CD4-positive, alpha-beta T cell treated with Interleukin-1 beta for 1 hour (primary cell): ENCODE measurements at regions not wholly inside any gene's neighbourhood (a gene's known extent, or its start where the extent isn't known, plus 50 kb on each side); places are given as distances from the start of the nearest gene placed in this dataset.
"Not testable (repeated sequence)": the region's sequence is repeated elsewhere in the genome, so short reads cannot be mapped to it uniquely, and the experiment has no call there.

Experiments used
- DNase-seq, 2 donors: peaks; one replicate each; pipeline ENCODE4 v3.0.0-alpha.2; 2020 to 2022

- DNase-seq: no peak
Observed at GRCh38 chr1:82153752-82154151, 353.0 kb downstream of the ADGRL2 start.

- no peak for DNase-seq
Observed at GRCh38 chr1:82153272-82153629, 352.5 kb downstream of the ADGRL2 start.

DNA sequence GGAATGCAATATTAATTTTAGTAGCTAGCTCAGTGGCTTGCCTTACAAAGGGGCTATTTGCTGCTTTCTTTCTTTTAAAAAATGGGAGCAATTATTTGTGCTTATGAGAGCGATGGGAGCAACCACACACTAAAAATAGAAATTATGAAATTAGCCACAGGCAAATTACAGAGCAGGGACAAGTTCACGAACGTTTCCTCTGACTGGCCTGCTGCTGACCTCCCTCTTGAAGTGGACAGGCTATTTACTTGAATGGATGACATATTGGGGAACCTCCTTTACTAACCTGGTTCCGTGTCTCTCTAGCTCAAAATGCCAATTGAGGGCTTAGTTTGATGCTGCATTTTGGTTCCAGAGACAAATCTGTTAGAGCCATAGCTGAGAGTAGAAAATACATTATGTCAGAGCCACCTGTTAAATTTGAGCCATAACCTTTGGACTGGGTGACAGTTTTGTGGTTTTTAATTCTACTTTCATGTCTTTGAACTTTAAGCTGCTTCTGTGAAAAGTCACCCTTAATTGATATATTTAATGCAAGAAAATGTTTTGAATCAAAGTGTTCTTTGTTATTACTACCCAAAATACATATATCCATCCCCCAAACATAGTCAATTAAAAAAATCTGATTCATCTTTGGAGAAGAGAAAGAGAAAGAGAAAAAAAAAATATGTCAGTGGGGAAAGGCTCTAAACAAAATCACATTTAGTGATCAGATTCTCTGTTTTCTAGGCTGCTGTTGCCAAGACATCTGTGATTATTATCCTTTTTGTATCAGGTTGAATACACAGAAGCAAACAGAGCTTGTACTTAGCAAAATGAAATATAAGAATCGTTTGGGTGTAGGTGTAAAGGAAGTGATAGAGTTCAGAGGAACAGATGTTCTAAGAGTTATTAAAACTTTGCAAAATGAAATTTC lies 351.9 kb downstream of the ADGRL2 start:
- no peak for DNase-seq

- DNase-seq: no peak
Observed at GRCh38 chr1:82145656-82146055, 344.9 kb downstream of the ADGRL2 start.

DNA sequence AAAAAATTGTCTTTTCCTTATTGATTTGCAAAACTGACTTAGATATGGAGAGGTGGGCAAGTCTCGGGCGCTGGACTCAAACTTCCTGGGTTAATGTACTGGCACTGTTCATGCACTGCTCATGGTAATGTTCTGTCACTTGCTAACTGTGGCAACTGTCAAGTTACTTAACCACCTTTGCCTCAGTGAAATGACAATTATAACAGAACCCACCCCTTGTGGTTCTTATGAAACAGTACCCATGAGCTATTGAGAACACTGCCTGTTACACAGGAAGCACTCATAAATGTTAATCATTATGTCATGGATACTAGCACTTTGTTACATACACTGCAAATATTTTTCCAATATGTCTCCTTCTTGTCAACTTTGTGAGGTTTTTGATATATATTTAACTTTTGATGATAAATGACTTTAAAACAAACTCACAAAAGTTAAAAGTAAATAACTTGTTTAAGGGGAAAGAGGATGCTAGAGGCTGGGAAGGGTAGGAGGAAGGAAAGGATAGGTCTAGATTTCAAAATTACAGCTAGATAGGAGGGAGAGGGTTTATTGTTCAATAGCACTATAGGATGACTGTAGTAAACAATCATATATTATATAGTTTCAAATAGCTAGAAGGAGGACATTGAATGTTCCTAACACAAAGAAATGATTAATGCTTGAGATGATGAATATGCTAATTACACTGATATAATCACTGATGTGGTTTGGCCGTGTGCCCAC lies 342.5 kb downstream of the ADGRL2 start:
- no peak for DNase-seq

DNA sequence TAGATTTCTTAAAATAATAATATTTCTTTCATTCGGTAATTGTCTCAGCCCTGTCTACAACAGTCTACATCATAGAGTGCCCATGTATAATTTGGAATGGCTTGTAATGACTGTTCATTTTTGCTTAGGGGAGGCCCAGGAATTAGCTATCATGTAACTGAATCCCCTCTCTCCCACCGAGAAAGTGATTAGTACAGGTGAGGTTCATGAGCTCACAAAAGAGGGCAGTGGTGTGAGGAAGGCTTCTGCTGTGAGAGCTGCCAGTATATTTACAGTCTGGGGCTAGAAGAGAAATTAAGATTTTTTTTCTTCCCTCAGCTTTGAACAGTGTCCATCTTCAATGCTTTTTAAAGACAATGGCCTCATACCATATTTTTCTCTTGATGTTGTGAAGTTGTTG lies 340.7 kb downstream of the ADGRL2 start:
- no peak for DNase-seq

DNA sequence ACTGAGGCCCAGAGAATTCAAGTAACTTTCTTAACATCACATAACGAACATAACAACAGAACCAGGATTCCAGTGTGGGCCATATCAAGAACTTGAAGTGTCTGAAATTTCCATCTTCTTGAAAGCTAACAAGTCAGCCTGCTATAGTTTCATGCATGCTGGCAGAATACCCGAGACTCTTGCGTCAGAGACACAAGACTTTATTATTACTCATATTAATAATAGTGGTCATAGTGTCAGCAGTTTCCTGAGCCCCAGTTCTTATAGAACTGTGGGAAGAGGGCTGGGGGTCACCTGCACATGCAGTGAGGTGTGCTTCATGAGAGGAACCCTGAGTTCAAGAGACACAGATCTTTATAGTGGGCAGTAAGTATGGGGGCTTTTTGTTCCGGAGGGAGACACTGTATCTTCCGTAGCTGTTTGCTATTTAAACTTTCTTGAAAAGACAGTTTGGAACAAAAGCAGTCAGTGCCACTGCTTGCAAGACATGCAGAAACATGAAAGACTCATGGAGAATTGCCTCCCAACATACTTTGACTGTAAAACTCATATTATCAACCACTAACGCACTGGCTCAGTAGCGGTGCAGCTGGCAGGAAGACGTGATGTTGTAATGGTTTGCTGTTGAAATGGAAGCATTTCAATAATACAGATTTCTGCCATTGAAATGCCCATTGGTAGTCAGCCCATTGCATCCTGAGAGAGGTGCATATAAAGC lies 339.2 kb downstream of the ADGRL2 start:
- no peak for DNase-seq

GRCh38 chr1:82136351-82136750 lies 335.6 kb downstream of the ADGRL2 start:
- not testable (repeated sequence) for DNase-seq

- DNase-seq: no peak
Observed at GRCh38 chr1:82125866-82126265, 325.1 kb downstream of the ADGRL2 start.

DNA sequence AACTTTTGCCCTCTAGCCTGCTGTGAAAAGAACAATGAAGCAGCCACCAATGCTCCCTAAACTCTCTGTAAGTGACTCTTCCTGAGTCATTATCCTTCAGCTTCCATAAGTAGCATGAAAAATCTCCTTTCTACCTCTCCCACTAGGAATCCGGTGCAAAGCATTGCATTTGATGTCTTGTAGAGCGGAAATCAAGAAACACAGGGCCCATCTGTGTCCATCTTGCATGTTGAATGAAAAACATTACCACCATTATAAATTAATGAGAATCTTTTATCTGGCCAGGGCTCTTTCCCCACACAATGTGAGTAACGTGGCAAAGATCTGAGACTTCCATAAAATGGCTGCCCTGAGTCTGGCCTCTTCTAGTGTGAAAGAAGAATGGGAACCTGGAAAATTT lies 324.4 kb downstream of the ADGRL2 start:
- no peak for DNase-seq

DNA sequence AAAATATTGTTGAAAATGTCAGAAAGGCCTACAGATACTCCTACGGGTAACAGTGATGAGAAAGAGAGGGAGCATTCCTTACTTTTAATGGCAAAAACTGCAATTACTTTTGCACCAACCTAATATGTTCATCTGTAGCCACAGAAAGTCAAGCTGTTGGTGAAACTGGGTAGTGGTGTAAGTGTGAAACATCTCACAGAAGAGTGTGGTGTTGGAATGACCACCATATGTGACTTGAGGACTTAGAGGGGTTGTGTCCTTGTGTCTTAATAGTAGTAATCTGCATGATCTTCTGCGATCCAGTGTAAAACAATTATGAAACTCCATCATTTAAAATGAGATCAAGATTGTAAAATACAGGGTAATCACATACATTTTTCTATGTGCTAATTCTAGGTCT lies 320.7 kb downstream of the ADGRL2 start:
- DNase-seq: no peak

- no peak for DNase-seq
Observed at GRCh38 chr1:82116105-82116504, 315.4 kb downstream of the ADGRL2 start.

DNA sequence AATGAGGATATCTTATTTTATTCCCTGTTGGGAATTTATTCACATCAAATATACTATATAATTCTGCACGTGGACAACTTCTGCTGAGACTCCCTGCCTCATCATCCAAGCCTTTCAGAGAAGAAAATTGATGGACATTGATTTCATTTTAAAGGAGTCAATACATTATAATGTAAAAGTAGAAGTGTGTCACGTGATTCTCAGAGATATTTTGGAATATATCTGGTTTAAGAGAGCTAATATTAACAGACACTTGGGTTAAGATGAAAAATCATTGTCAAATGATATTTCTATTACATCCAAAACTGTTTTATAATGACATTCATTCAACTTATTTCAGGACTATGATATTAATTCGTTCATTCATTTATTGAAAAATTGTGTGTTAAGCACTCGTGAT lies 314.2 kb downstream of the ADGRL2 start:
- no peak for DNase-seq

DNA sequence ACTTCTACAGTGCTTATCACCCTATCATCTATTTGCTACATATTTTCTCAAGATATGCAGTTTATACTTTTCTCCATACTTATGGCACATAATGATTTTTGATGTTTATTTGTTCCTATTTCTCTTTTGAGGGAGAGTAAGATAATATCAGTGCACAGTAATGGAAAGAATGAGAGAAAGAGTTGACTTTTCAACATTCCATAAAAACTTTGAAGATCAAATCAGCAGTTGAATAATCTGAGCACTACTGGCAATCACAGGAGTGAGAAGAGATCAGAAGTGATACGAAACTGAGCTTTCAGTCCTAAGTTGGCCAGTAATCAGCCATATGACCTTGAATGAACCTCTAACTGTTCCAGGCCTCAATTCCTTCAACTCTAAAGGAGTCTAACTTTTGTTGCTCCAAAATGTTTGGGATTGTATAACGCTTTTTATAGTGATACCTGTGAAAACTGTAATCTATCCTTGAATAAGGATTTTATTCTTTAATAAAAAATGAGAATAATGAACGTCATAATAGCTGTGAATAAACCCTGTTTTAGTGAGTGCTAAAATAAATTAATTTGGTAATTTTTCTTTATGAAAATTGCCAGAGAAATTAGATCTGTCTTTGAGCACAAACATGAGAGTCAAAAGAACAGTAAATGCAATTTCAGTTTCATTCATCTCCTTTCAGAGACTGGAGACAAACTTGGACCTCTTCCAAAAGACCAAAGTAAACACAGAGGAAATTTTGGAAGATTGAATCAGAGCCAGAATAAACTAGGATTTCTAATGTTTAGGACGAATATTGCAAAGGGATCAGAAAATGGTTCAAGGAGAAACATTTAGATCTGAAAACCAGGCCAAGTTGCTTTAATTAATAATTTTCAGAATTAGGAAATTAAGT lies 309.9 kb downstream of the ADGRL2 start:
- DNase-seq: no peak

GRCh38 chr1:82108843-82109242 lies 308.1 kb downstream of the ADGRL2 start:
- no peak for DNase-seq

DNA sequence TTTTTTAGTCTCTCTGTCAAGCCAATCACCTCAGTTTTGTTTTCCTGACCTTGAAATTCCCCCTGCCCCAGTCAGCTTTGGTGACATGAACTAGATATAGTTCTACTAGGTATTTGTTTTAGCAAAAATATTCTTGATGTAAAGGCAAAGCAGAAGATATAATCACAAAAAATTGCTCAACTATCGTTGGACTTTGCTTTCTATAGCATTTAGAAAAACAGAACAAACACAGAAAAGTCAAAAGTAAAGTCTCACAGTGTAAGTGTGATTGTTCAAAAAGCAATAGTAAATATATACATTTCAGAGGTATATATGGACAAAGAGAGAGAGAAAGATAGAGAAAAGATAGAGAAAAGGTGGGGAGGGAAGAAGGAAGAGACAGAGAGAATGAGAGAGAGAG lies 305.9 kb downstream of the ADGRL2 start:
- DNase-seq: no peak

GRCh38 chr1:82099170-82099569 lies 298.4 kb downstream of the ADGRL2 start:
- no peak for DNase-seq

GRCh38 chr1:82094136-82094535 lies 293.4 kb downstream of the ADGRL2 start:
- no peak for DNase-seq

DNA sequence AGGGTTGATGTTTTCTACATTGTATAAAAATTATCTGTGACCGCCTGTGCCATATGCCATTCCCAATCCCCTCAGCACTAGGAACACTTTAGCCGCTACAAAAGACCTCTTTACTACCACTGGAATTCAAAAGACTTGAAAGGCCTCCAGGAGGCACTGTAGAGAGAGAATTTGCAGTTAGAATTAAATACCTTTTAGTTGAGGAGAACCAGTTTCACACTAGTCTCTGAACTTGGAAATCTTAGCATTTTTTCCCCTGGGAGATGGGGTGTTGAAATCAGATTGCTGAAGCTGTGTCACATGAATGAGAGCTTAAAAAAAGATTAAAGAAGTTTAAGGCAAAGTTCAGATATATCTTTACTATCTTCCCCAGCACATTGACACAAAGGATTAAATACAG lies 291.0 kb downstream of the ADGRL2 start:
- DNase-seq: no peak

- DNase-seq: no peak
Observed at GRCh38 chr1:82091265-82091664, 290.5 kb downstream of the ADGRL2 start.

GRCh38 chr1:82090104-82090503 lies 289.4 kb downstream of the ADGRL2 start:
- DNase-seq: no peak

DNA sequence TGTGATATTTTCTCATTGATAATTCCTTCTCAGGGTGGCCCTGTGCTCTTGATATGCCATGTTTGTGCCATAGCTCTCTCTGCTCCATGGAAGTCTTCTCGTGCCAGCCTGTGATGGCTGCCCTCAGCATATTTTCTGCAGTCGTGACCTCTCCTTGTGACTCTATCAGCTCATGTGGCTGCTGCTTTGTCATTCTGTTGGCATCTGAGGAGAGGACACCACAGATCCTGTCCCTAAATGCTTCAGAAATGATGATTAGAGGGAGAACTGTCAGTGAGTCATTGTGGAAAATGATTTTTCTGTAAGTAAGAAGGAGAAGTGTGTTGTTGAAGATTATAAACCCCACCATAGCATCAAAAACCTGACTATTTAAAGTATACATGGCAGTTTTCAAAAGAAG lies 286.0 kb downstream of the ADGRL2 start:
- no peak for DNase-seq

GRCh38 chr1:82079607-82080006 lies 278.9 kb downstream of the ADGRL2 start:
- no peak for DNase-seq
